ENCODE measurements at regions not wholly inside any gene's neighbourhood (a gene's known extent, or its start where the extent isn't known, plus 50 kb on each side); places are given as distances from the start of the nearest gene placed in this dataset.

GRCh38 chr17:73785958-73786743, 141.9 kb upstream of the SDK2 start:
- DNase-seq = no peak

- DNase-seq = no peak
These were observed 143.1 kb upstream of the SDK2 start for GRCh38 chr17:73787076-73788059.

GRCh38 chr17:73788111-73788510, 143.9 kb upstream of the SDK2 start:
- no peak for DNase-seq

- DNase-seq = no peak
These were observed 146.9 kb upstream of the SDK2 start for GRCh38 chr17:73791121-73791520.

- DNase-seq = no peak
These were observed 147.4 kb upstream of the SDK2 start for GRCh38 chr17:73791631-73792030.

- DNase-seq = no peak
These were observed 148.7 kb upstream of the SDK2 start for GRCh38 chr17:73792994-73793393.

- no peak for DNase-seq
These were observed 150.1 kb upstream of the SDK2 start for GRCh38 chr17:73794336-73794735.

- no peak for DNase-seq
These were observed 151.5 kb upstream of the SDK2 start for GRCh38 chr17:73795730-73796129.

- DNase-seq = no peak
These were observed 153.4 kb upstream of the SDK2 start for GRCh38 chr17:73797594-73798110.

GRCh38 chr17:73798111-73798748, 154.0 kb upstream of the SDK2 start:
- no peak for DNase-seq

GRCh38 chr17:73799096-73799495, 154.9 kb upstream of the SDK2 start:
- no peak for DNase-seq

- DNase-seq = no peak
These were observed 155.8 kb upstream of the SDK2 start for GRCh38 chr17:73799781-73800627.

GRCh38 chr17:73800893-73801292, 156.6 kb upstream of the SDK2 start:
- DNase-seq = no peak

GRCh38 chr17:73801455-73802100, 157.3 kb upstream of the SDK2 start:
- DNase-seq = no peak

GRCh38 chr17:73802314-73802713, 158.1 kb upstream of the SDK2 start:
- no peak for DNase-seq

- DNase-seq = no peak
These were observed 158.6 kb upstream of the SDK2 start for GRCh38 chr17:73802871-73803270.

- DNase-seq = no peak
These were observed 159.8 kb upstream of the SDK2 start for GRCh38 chr17:73803964-73804435.

- DNase-seq = no peak
These were observed 162.5 kb upstream of the SDK2 start for GRCh38 chr17:73806768-73807167.

- DNase-seq = no peak
These were observed 169.0 kb upstream of the SDK2 start for GRCh38 chr17:73813201-73813600.

- no peak for DNase-seq
These were observed 169.8 kb upstream of the SDK2 start for GRCh38 chr17:73814075-73814474.

- no peak for DNase-seq
These were observed 171.2 kb upstream of the SDK2 start for GRCh38 chr17:73815474-73815873.
